Calu3 (cell line): ENCODE measurements at regions not wholly inside any gene's neighbourhood (a gene's known extent, or its start where the extent isn't known, plus 50 kb on each side); places are given as distances from the start of the nearest gene placed in this dataset.

Source experiments
- BruUV-seq: library from RNA; stranded (reverse); fragments of 400-500 nt; replicated peaks from 2 replicates; lab custom pipeline; 2021; lab: Mats Ljungman, UMichigan
- CTCF ChIA-PET: fragments of 300-600 bp; sonication (Branson Sonifier 250); formaldehyde crosslinking; loops from one replicate; lab custom pipeline; 2022; ENCODE audit warnings: antibody characterized with exemption; lab: Charles Lee
- DNase-seq: peaks from one replicate; pipeline ENCODE4 v3.0.0; 2022
- H3K27ac Mint-ChIP-seq: one replicate; pipeline ENCODE4 v1.8.0; 2022; ENCODE audit warnings: mixed read lengths; ENCODE audit not compliant: unreplicated experiment
- H3K27me3 Mint-ChIP-seq: one replicate; pipeline ENCODE4 v1.8.0; 2022; ENCODE audit warnings: mixed read lengths; ENCODE audit not compliant: unreplicated experiment
- H3K36me3 Mint-ChIP-seq: one replicate; pipeline ENCODE4 v1.8.0; 2022; ENCODE audit warnings: mild to moderate bottlenecking, moderate library complexity, mixed read lengths; ENCODE audit not compliant: insufficient read depth, unreplicated experiment
- H3K4me1 Mint-ChIP-seq: one replicate; pipeline ENCODE4 v1.8.0; 2022; ENCODE audit warnings: mild to moderate bottlenecking, low read depth, mixed read lengths; ENCODE audit not compliant: unreplicated experiment
- H3K4me3 Mint-ChIP-seq: one replicate; pipeline ENCODE4 v1.8.0; 2022; ENCODE audit warnings: mild to moderate bottlenecking, low read depth, moderate library complexity, mixed read lengths; ENCODE audit not compliant: unreplicated experiment
- H3K9me3 Mint-ChIP-seq: one replicate; pipeline ENCODE4 v1.8.0; 2022; ENCODE audit warnings: low read depth, mixed read lengths; ENCODE audit not compliant: unreplicated experiment
- CTCF ChIP-seq: fragments of 200-600 bp; IDR thresholded peaks from one replicate; pipeline ENCODE4 v1.8.0; 2022; ENCODE audit warnings: antibody characterized with exemption; ENCODE audit not compliant: unreplicated experiment
- intact Hi-C: fragments of 100-400 bp; cut with micrococcal nuclease; formaldehyde crosslinking; loops from one replicate; pipeline ENCODE4 v1.10.0; 2022; ENCODE audit not compliant: unreplicated experiment

- CTCF ChIA-PET = no interaction called here
- intact Hi-C loops = no loop called here
- no peaks in the 10 kb centered on the region for H3K9me3 Mint-ChIP-seq
- H3K36me3 Mint-ChIP-seq = no peaks in the 10 kb centered on the region
- no peaks in the 10 kb centered on the region for H3K4me1 Mint-ChIP-seq
- TF ChIP-seq CTCF = no peak
- H3K27me3 Mint-ChIP-seq = no peaks in the 10 kb centered on the region
- no peak overlapping the region for H3K4me3 Mint-ChIP-seq
- DNase-seq = no peak
- no peak overlapping the region for H3K27ac Mint-ChIP-seq
- no TSS peak for BruUV-seq
These were observed 504.2 kb upstream of the NBEA start for GRCh38 chr13:34437873-34438272.

- TF ChIP-seq CTCF = no peak
- CTCF ChIA-PET = no interaction called here
- intact Hi-C loops = no loop called here
- Mint-ChIP-seq H3K4me1 (no peaks in the 10 kb centered on the region), H3K36me3 (no peaks in the 10 kb centered on the region), H3K4me3 (no peak overlapping the region), H3K27me3 (no peaks in the 10 kb centered on the region), H3K9me3 (peaks cover 9% of the 10 kb centered on the region), H3K27ac (no peak overlapping the region)
- no peak for DNase-seq
- no TSS peak for BruUV-seq
These were observed 489.2 kb upstream of the NBEA start for GRCh38 chr13:34452831-34453230.

- H3K9me3 Mint-ChIP-seq = peaks cover 2% of the 10 kb centered on the region
- no peak overlapping the region for H3K4me3 Mint-ChIP-seq
- H3K27me3 Mint-ChIP-seq = no peaks in the 10 kb centered on the region
- no peak for TF ChIP-seq CTCF
- no peak overlapping the region for H3K27ac Mint-ChIP-seq
- BruUV-seq = no TSS peak
- CTCF ChIA-PET = no interaction called here
- no peaks in the 10 kb centered on the region for H3K36me3 Mint-ChIP-seq
- H3K4me1 Mint-ChIP-seq = peaks cover 15% of the 10 kb centered on the region
- intact Hi-C loops = no loop called here
- no peak for DNase-seq
These were observed 483.0 kb upstream of the NBEA start for GRCh38 chr13:34458756-34459715.

GRCh38 chr13:34459856-34460255 is 482.2 kb upstream of the NBEA start:
- Mint-ChIP-seq H3K9me3 (peaks cover 2% of the 10 kb centered on the region), H3K27ac (no peak overlapping the region), H3K4me1 (peaks cover 17% of the 10 kb centered on the region), H3K4me3 (no peak overlapping the region), H3K27me3 (no peaks in the 10 kb centered on the region), H3K36me3 (no peaks in the 10 kb centered on the region)
- intact Hi-C loops = loop anchor here (10.0 kb wide), 1 partner anchor 115 kb away; no protein-coding TSS in a partner anchor
- no TSS peak for BruUV-seq
- no peak for TF ChIP-seq CTCF
- CTCF ChIA-PET = no interaction called here
- no peak for DNase-seq
